GM21717 (cell line): ENCODE measurements at regions not wholly inside any gene's neighbourhood (a gene's known extent, or its start where the extent isn't known, plus 50 kb on each side); places are given as distances from the start of the nearest gene placed in this dataset.
"Not testable (repeated sequence)": the region's sequence is repeated elsewhere in the genome, so short reads cannot be mapped to it uniquely, and the experiment has no call there.

Experiments
- ATAC-seq: cut with Tn5 transposase; IDR thresholded peaks from one replicate; pipeline ENCODE4 v1.9.1; 2021; ENCODE audit warnings: mild to moderate bottlenecking, moderate library complexity; ENCODE audit not compliant: unreplicated experiment

DNA sequence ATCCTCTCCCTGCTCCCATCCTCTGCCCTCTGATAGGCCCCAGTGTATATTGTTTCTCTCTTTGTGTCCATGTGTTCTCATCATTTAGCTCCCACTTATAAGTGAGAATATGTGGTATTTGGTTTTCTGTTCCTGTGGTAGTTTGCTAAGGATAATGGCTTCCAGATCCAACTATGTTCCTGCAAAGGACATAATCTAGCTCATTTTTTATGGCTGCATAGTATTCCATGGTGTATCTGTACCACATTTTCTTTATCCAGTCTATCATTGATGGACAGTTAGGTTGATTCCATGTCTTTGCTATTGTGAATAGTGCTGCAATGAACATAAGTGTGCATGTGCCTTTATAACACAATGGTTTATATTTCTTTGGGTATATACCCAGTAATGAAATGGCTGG, 57.8 kb upstream of the SMIM30 start:
- ATAC-seq = not testable (repeated sequence)

DNA sequence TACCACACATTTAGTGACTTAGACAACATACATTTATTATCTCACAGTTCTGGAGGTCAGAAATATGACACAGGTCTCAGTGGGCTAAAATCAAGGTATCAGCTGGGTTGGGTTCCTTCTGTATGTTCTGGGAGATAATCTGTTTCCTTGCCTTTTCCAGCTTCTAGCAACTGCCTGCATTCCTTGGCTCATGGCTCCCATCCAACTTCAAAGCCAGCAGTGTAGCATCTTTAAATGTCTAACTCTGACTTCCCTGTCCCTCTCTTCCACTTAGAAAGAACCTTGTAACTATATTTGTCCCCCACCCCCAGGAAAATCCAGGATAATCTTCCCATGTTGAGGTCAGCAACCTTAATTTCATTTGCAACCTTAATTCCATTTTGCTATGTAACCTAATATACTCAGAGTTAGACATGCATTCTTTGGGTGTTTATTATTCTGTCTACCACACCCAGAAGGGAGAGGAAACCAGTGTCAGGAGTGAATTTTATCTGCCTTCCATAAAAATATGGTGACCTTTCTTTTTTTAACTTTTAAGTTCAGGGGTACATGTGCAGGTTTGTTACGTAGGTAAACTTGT, 57.3 kb upstream of the SMIM30 start:
- ATAC-seq = no peak

DNA sequence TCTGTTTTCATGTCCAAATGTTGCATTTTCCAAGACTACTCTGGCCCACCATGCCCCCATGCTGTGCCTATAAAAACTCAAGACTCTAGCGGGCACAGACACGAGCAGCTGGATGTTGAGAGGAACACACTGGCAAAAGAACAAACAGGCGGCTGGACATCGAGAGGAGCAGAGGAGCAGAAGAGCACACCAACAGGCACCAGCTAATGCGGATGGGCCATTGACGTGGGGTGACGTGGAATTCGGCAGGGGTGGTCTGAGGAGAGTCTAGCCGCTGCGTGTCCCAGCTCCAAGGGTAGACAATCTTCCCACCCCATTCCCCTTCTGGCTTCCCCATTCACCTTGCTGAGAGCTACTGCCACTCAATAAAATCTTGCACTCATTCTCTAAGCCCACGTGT, 54.4 kb upstream of the SMIM30 start:
- ATAC-seq = no peak

DNA sequence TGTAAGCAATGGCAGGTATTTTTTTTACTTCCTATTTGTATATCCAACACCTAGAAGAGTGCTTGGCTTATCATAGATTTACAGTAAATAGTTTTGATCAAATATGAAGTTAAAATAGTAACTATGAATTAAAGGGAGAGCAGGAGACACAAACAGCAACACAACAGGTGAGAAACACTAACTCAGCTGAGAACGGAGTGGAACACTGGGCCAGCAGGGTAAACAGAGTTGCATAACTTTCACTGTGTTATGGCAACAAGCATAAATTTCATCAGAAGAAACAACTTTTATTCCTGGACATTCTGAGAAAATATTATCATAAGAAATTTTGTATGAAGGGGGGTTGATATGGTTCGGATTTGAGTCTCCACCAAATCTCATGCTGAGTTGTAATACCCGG, 52.2 kb upstream of the SMIM30 start:
- ATAC-seq = no peak
